Muscle of arm (tissue), 1 donor: ENCODE measurements at regions not wholly inside any gene's neighbourhood (a gene's known extent, or its start where the extent isn't known, plus 50 kb on each side); places are given as distances from the start of the nearest gene placed in this dataset.
"Not testable (repeated sequence)": the region's sequence is repeated elsewhere in the genome, so short reads cannot be mapped to it uniquely, and the experiment has no call there.

Experiments
- DNase-seq: peaks from one replicate; pipeline ENCODE4 v3.0.0-alpha.2; 2013

DNA sequence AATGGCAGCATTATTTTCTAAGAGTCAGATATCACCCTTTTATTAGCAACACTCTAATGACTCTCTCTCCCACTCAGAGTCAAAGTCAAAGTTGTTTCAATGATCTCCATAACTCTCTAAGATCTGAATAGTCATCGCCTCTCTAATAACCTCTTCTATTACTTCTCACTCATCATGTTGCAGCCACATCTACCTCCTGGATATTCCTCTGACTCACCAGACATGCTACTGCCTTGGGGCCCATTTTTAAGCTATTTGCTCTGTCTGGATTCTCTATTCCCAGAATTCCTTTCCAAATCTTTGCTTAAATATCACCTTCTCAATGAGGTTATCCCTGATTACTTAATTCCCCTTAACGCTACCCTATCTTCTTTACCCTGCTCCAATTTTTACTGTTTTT lies 391.8 kb upstream of the MAGEB16 start:
- no peak for DNase-seq

GRCh38 chrX:35416782-35417181 lies 381.4 kb upstream of the MAGEB16 start:
- no peak for DNase-seq

GRCh38 chrX:35432056-35432455 lies 366.1 kb upstream of the MAGEB16 start:
- no peak for DNase-seq

GRCh38 chrX:35439034-35439660 lies 359.0 kb upstream of the MAGEB16 start:
- no peak for DNase-seq

DNA sequence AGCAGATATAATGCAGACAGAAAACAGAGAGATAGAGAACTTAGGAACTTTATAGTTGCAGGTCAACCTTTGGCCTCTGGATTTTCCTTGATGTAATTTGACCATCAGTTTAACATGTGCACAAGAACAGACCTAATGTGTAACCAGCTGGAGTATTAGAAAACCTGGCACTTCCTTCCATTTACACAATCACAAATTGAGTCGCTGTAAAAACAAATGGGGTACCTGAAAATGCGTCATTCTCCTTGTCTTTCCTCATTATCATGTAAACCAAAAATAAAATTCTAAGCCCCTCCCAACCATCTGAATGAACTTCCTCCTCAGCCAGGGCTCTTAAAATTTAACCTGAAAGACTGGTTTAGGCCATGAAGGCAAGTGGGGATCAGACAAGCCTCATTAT lies 358.4 kb upstream of the MAGEB16 start:
- DNase-seq, result no peak

GRCh38 chrX:35442421-35442820 lies 355.7 kb upstream of the MAGEB16 start:
- DNase-seq, result no peak

- not testable (repeated sequence) for DNase-seq
Measured at GRCh38 chrX:35443091-35443582, 355.0 kb upstream of the MAGEB16 start.

GRCh38 chrX:35444671-35445355 lies 353.3 kb upstream of the MAGEB16 start:
- no peak for DNase-seq

DNA sequence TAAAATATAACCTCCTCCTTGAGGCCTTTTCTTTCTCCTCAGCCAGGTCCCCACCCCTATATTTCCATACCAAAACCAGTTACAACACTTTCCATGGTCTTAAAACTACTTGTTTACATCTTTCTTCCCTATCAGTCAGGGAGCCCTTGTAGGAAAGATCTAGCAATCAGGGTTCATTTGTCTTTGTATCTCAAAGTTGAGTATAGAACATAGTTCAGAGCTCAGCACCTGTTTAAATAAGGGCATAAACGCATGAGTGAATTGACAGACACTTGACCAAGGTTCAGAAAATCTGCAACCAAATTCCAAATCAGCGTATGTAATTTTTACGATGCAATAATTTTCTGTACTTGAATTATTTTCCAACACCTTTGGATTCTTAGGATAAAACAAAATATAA lies 352.2 kb upstream of the MAGEB16 start:
- no peak for DNase-seq

DNA sequence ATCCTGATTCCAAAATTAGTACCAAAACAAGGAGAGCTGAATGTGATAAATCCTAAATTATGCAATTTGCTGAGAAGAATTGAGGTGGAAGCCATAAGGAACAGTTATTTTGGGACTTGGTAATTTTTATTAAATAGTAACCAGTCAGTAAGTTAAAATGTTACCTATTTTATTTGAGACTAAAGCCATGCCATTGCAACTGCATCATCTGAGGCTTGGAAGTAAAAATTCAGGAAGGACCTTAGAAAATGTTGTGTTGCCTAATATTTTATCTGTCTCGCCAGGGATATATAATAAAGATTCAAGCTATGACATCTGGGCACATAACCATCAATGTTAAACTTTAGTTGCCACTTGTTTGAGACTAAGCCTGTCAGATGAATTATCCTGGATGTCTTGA lies 341.3 kb upstream of the MAGEB16 start:
- no peak for DNase-seq

GRCh38 chrX:35458142-35458541 lies 340.0 kb upstream of the MAGEB16 start:
- no peak for DNase-seq

GRCh38 chrX:35461164-35461563 lies 337.0 kb upstream of the MAGEB16 start:
- no peak for DNase-seq

DNA sequence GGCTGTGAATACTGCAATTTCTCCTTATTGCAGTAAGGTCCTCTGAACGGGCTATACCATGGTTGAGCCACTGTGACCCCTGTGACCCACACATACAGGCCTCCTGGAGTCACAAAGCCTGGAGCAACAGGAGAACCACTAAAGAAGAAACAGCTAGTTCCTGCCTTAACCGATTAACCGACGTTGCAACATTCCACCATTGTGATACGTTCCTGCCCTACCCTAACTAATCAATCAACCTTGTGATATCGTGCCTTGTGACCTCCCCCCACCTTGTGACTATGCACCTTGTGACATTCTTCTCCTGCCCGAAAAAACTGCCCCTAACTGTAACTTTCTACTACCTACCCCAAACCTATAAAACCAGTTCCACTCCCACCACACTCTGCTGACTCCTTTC lies 301.5 kb upstream of the MAGEB16 start:
- DNase-seq, result not testable (repeated sequence)

- DNase-seq, result not testable (repeated sequence)
Measured at GRCh38 chrX:35497453-35497852, 300.7 kb upstream of the MAGEB16 start.

GRCh38 chrX:35499071-35499862 lies 298.9 kb upstream of the MAGEB16 start:
- DNase-seq, result no peak

DNA sequence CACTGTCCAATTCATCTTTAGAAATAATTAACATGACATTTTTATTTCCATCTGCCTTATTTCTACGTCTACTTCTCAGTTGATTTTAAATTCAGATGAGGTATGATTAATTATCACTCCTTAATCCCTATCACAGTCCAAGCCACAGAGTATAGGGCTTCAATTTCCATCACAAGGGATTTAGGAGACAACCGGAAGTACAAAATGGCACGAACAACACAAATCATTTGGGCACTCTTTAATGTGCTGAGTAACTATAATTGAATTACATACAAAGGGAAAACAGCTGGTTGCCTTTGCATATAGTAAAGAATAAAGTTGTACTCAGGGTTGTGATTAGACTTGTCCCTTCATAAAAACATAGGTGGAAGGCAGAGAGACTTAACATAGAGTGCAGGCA lies 290.4 kb upstream of the MAGEB16 start:
- DNase-seq, result no peak

DNA sequence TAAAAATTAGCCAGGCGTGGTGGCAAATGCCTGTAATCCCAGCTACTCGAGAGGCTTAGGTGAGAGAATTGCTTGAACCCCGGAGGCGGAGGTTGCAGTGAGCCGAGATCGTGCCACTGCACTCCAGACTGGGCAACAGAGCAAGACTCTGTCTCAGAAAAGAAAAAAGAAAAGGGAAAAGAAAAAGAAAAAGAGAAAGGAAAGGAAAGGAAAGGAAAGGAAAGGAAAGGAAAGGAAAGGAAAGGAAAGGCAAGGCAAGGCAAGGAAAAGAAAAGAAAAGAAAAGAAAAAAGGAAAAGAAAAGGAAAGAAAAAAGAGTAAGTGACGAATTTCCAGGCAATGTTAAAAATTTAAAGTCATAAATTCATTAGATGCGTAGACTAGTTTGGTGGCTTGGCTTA lies 250.1 kb upstream of the MAGEB16 start:
- DNase-seq, result not testable (repeated sequence)

DNA sequence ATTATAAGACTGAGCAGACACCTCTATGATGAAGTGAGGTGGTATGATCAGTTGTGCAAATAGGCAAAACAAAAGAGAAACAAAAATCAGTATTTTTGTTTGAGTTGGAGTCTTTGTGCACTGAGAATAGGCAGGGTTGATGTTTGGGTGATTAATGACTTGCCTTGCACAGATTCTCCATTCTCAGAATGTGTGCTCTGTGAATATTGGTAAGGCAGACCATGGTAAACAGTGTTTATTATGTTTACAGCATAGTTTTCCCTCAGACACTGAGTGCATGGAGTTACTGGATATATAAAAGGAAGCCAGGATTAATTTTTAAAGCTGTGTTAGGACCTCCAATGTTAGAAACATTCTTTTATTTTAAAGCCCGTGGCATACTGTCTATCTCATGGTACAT lies 240.2 kb upstream of the MAGEB16 start:
- DNase-seq, result no peak

DNA sequence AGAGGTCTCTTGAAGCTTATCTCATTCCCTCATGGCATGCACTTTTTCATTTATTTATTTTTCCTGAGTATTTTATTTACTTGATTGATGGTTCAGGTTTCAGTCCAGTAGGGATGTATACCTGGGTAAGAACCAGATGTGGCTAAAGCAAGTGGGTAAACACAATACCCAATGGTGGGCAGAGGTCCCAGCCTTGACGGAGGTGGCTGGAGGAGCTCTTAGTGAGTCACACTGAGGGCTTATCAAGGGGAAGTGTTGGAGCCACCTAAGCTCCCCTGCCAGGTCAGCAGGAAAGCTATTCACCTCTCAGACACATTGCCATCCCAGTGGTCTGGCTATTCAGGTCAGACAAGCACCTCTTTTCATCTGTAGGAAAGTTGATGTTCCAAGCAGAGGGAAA lies 236.2 kb upstream of the MAGEB16 start:
- DNase-seq, result no peak

- DNase-seq, result no peak
Measured at GRCh38 chrX:35562395-35562794, 235.7 kb upstream of the MAGEB16 start.

DNA sequence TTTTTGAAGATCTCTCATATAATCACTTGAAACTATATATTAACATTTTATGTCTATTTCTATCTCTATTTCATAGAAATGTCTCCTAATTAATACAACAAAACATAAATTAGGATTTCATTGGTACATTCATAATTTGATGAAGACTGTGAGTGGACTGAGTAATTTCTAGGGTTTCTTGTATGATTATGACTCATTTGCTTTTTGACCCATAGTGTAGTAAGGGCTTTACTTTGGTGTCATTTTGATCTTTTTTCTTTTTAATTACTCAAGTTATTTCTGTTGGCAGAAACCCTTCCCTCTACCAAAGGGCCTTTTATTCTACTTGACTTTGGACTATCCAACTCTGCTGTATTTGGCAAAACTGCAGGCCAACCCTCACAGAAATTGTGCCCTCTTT lies 207.9 kb upstream of the MAGEB16 start:
- DNase-seq, result no peak

GRCh38 chrX:35611562-35611961 lies 186.6 kb upstream of the MAGEB16 start:
- DNase-seq, result not testable (repeated sequence)

DNA sequence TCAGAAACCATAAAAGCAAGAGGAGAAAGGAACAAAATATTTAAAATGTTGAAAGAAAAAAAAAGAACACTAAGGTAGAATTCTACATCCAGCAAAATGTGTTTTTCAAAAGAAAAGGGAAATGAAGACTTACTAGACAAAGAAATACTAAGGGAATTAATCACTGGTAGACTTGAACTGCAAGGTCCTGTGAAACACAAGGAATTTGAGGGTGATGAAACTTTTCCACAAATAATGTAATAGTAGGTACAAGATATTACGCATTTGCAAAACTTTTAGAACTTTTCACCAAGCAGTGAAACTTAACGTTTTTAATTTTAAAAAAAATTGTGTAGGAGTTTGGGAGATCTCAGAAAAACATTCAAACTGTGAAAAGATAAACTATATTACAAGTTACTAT lies 180.3 kb upstream of the MAGEB16 start:
- DNase-seq, result no peak
